Loucy (cell line): ENCODE measurements at regions not wholly inside any gene's neighbourhood (a gene's known extent, or its start where the extent isn't known, plus 50 kb on each side); places are given as distances from the start of the nearest gene placed in this dataset.
"Not testable (repeated sequence)": the region's sequence is repeated elsewhere in the genome, so short reads cannot be mapped to it uniquely, and the experiment has no call there.

Experiments
- H2AFZ ChIP-seq: fragments of 200-600 bp; sonication (generic); 2 replicates; pipeline ENCODE4 v1.6.0; 2016; ENCODE audit warnings: antibody characterized with exemption, mild to moderate bottlenecking, low read length, moderate library complexity
- H3F3A ChIP-seq: fragments of 200-600 bp; 2 replicates; pipeline ENCODE4 v1.6.0; 2016; ENCODE audit warnings: antibody characterized with exemption, low read depth, mild to moderate bottlenecking
- H3K27me3 ChIP-seq: fragments of 200-600 bp; sonication (generic); 2 replicates; pipeline ENCODE4 v1.6.1; 2014; ENCODE audit warnings: low read length, mild to moderate bottlenecking; ENCODE audit not compliant: insufficient read depth, poor library complexity, severe bottlenecking
- H3K36me3 ChIP-seq: fragments of 200-600 bp; sonication (generic); 2 replicates; pipeline ENCODE4 v1.6.1; 2016; ENCODE audit warnings: low read length; ENCODE audit not compliant: insufficient read depth
- H3K4me1 ChIP-seq: fragments of 200-600 bp; sonication (generic); 2 replicates; pipeline ENCODE4 v1.5.1; 2014; ENCODE audit warnings: low read length, mild to moderate bottlenecking; ENCODE audit not compliant: insufficient read depth, poor library complexity, severe bottlenecking
- H3K4me2 ChIP-seq: fragments of 200-600 bp; sonication (generic); 2 replicates; pipeline ENCODE4 v1.6.0; 2014; ENCODE audit warnings: antibody characterized with exemption, low read length, low read depth, mild to moderate bottlenecking; ENCODE audit not compliant: poor library complexity, severe bottlenecking
- H3K4me3 ChIP-seq: fragments of 200-600 bp; sonication (generic); 2 replicates; pipeline ENCODE4 v1.5.1; 2014; ENCODE audit warnings: low read length, mild to moderate bottlenecking, mixed read lengths; ENCODE audit not compliant: poor library complexity, severe bottlenecking
- H3K79me2 ChIP-seq: fragments of 200-600 bp; sonication (generic); 2 replicates; pipeline ENCODE4 v1.6.1; 2014; ENCODE audit warnings: low read length; ENCODE audit not compliant: insufficient read depth
- H3K9ac ChIP-seq: fragments of 200-600 bp; sonication (generic); 2 replicates; pipeline ENCODE4 v1.6.0; 2014; ENCODE audit warnings: mild to moderate bottlenecking, low read depth, low read length, moderate library complexity; ENCODE audit not compliant: poor library complexity, severe bottlenecking
- H3K9me2 ChIP-seq: fragments of 200-600 bp; sonication (generic); replicated peaks from 2 replicates; pipeline ENCODE4 v1.6.1; 2016; ENCODE audit warnings: low read depth, low read length, mixed read lengths
- H3K9me3 ChIP-seq: fragments of 200-600 bp; sonication (generic); 2 replicates; pipeline ENCODE4 v1.6.1; 2014; ENCODE audit warnings: mild to moderate bottlenecking, antibody characterized with exemption, low read length, low read depth; ENCODE audit not compliant: insufficient read depth
- H4K20me1 ChIP-seq: fragments of 200-600 bp; sonication (generic); 2 replicates; pipeline ENCODE4 v1.6.0; 2014; ENCODE audit warnings: antibody characterized with exemption, low read length, mild to moderate bottlenecking; ENCODE audit not compliant: insufficient read depth, poor library complexity, severe bottlenecking
- EZH2phosphoT487 ChIP-seq: fragments of 200-600 bp; IDR thresholded peaks from 2 replicates; pipeline ENCODE4 v1.6.1; 2018; ENCODE audit warnings: antibody characterized with exemption, mild to moderate bottlenecking, moderate library complexity, borderline replicate concordance
- TF ChIP-seq, protein P1 (sequence below): fragments of 200-600 bp; sonication (generic); conservative IDR thresholded peaks from 2 replicates; pipeline ENCODE4 v1.5.1; 2014; ENCODE audit warnings: mild to moderate bottlenecking, antibody characterized with exemption, low read length

DNA sequence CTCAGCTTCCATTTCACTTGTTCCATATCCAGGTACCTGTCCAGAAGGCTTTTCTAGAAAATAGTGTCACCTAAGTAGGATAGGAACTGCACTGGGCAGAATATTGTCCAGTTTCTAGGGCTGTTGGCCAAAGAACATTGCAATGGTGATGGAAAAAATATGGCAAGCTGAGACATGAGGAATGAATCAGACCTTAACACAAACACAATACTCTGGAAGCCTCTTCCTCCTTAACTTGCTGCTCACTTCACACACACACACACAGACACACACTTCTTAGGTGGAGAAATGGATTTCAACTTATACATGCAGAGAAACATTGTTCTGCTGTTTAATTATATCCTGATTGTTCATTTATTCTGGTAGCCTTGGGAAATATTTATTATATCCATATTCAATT is 203.0 kb upstream of the RGS17 start:
- Histone ChIP-seq H3F3A (no peaks in the 10 kb centered on the region), H3K9me3 (no peaks in the 10 kb centered on the region), H3K4me1 (no peaks in the 10 kb centered on the region), H3K36me3 (no peaks in the 10 kb centered on the region), H3K9me2 (no peaks in the 10 kb centered on the region), H3K79me2 (no peaks in the 10 kb centered on the region), H2AFZ (no peak overlapping the region), H4K20me1 (no peaks in the 10 kb centered on the region), H3K27me3 (no peaks in the 10 kb centered on the region), H3K4me3 (no peak overlapping the region), H3K4me2 (no peak overlapping the region), H3K9ac (no peak overlapping the region)
- TF ChIP-seq EZH2phosphoT487 = no peak
- TF ChIP-seq, protein P1, sequence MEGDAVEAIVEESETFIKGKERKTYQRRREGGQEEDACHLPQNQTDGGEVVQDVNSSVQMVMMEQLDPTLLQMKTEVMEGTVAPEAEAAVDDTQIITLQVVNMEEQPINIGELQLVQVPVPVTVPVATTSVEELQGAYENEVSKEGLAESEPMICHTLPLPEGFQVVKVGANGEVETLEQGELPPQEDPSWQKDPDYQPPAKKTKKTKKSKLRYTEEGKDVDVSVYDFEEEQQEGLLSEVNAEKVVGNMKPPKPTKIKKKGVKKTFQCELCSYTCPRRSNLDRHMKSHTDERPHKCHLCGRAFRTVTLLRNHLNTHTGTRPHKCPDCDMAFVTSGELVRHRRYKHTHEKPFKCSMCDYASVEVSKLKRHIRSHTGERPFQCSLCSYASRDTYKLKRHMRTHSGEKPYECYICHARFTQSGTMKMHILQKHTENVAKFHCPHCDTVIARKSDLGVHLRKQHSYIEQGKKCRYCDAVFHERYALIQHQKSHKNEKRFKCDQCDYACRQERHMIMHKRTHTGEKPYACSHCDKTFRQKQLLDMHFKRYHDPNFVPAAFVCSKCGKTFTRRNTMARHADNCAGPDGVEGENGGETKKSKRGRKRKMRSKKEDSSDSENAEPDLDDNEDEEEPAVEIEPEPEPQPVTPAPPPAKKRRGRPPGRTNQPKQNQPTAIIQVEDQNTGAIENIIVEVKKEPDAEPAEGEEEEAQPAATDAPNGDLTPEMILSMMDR = no peak

DNA sequence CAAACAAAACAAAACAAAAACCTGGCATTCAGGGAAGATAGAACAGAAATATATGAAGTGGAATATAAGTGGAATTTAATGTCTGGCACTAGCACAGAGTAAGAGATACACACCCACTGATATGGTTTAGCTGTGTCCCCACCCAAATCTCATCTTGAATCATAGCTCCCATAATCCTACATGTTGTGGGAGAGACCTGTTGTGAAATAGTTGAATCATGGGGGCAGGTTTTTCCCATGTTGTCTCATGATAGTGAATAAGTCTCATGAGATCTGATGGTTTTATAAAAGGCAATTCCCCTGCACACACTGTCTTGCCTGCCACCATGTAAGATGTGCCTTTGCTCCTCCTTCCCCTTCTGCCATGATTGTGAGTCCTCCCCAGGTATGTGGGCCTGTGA is 200.1 kb upstream of the RGS17 start:
- not testable (repeated sequence) for H2AFZ ChIP-seq, H3K4me2 ChIP-seq, H3K4me3 ChIP-seq, H3F3A ChIP-seq, H3K36me3 ChIP-seq, H3K27me3 ChIP-seq, H3K79me2 ChIP-seq, H3K4me1 ChIP-seq, H3K9ac ChIP-seq, H4K20me1 ChIP-seq, H3K9me2 ChIP-seq, H3K9me3 ChIP-seq

DNA sequence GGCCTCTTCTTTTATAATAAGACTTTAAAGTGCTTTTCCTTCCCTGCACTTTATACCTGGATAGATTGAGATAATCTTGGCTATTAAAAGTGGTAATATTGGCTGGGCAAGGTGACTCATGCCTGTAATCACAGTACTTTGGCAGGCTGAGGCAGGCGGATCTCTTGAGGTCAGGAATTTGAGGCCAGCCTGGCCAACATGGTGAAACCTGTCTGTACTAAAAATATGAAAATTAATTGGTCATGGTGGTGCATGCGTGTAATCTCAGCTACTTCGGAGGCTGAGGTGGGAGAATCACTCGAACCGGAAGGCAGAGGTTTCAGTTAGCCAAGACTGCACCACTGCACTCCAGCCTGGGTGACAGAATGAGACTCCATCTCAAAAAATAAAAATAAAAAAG is 197.1 kb upstream of the RGS17 start:
- Histone ChIP-seq H3K4me1 (no peaks in the 10 kb centered on the region), H3K4me2 (no peak overlapping the region), H4K20me1 (no peaks in the 10 kb centered on the region), H2AFZ (no peak overlapping the region), H3K79me2 (no peaks in the 10 kb centered on the region), H3F3A (no peaks in the 10 kb centered on the region), H3K27me3 (no peaks in the 10 kb centered on the region), H3K9ac (no peak overlapping the region), H3K4me3 (no peak overlapping the region), H3K9me2 (no peaks in the 10 kb centered on the region), H3K36me3 (no peaks in the 10 kb centered on the region), H3K9me3 (no peaks in the 10 kb centered on the region)
- TF ChIP-seq EZH2phosphoT487 = no peak
- TF ChIP-seq, protein P1 = no peak

DNA sequence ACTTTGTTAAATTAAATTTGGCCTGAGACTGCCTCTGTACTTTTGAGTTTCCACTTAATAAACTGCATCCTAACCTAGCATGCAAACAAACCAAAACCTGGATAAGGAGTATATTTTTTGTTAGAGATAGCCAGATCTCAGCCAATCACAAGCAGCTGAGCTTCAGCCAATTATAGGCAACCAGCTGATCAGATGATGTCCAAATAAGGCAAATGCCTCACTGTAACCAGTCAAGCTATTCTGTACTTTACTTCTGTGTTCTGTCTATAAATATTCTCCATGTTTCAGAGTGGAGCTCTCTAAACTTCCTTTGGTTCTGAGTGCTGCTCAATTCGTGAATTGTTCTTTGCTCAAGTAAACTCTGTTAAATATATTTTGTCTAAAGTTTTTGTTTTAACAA is 194.6 kb upstream of the RGS17 start:
- Histone ChIP-seq H3K36me3 (no peaks in the 10 kb centered on the region), H3K9me2 (no peaks in the 10 kb centered on the region), H3K4me3 (no peak overlapping the region), H3K27me3 (no peaks in the 10 kb centered on the region), H4K20me1 (no peaks in the 10 kb centered on the region), H3F3A (no peaks in the 10 kb centered on the region), H2AFZ (no peak overlapping the region), H3K79me2 (no peaks in the 10 kb centered on the region), H3K4me1 (no peaks in the 10 kb centered on the region), H3K4me2 (no peak overlapping the region), H3K9me3 (no peaks in the 10 kb centered on the region), H3K9ac (no peak overlapping the region)
- TF ChIP-seq, protein P1 = no peak
- no peak for TF ChIP-seq EZH2phosphoT487
